Kidney tubule cell (primary cell): ENCODE measurements at regions not wholly inside any gene's neighbourhood (a gene's known extent, or its start where the extent isn't known, plus 50 kb on each side); places are given as distances from the start of the nearest gene placed in this dataset.
A peak's percentile ranks its signal among the peaks of the same experiment; 100 is the strongest.
"Not testable (repeated sequence)": the region's sequence is repeated elsewhere in the genome, so short reads cannot be mapped to it uniquely, and the experiment has no call there.

Experiments
- DNase-seq: peaks from one replicate; pipeline ENCODE4 v3.0.0-alpha.2; 2018; ENCODE audit warnings: low spot score

DNA sequence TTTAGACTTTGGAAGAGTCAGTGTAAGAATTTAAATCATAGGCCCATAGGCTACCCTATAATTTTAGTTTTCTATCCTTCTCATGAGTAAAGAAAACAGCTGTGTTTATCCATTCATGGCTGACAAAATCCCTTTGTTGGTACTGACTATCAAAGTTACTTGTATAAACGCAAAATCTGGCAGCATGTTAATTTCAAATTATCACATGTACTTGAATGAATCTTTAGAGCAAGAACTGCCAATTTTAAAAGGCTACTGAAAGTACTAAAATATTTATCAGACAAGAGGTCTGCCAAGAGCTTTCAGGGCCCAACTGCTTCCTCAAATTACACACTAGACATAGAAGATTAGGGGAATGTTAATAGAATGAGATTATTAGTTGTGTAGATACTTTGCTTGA is 66.6 kb downstream of the MYL12B start:
- DNase-seq = no peak

DNA sequence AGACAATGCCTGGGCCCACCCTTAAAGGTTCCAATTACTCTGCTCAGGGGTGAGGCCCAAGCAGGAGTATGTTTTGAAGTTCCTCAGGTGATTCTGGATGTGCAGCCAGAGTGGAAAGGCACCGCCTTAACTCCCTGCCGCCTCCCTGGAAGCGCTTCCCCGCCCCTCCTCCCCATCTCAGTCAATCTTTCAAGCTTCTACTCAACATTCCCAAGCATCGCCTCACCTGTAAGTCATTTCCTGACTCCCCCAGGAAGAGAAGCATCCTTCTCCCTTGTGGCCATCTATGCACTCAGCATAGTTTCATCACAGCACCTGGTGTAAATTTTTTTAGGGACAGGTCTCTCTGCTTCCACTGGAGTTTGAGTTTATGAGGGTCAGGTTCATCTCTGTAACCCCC is 67.5 kb downstream of the MYL12B start:
- peak; percentile 84 for DNase-seq

DNA sequence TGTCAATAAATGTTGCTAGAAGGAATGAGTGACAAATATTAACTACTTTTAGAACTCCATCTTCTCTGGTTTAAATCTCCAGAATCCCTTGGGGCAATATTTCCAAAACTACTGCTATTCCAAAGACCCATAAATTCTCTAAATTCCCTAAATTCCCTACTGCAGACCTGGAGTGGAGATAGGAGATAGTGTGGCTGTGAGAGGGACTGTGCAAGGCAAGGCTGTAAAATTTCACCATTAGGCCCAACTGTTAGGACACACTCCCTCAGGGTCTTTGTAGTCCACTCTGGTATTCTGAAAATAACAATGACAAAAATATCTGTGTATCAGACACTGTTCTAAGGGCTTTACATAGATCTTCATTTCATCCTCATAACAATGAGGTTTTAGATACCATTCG is 67.9 kb downstream of the MYL12B start:
- no peak for DNase-seq

DNA sequence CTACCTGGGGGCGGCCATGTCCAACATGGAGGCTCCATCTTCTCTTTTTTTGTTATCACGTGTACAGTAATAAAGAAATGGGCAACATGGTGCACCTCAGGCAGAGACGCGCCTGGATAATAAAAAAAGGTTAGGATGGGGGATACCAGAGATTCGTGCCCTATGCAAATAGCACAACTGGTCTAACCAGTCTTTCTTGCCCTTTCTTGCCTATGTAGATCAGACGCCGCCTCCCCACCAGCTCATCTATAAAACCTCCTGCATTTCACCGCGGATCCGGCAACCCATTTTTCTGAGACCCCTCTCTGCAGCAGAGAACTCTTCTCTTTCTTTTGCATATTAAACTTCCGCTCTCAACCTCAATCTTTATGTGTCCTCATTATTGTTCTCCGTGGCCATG is 68.7 kb downstream of the MYL12B start:
- DNase-seq = no peak

DNA sequence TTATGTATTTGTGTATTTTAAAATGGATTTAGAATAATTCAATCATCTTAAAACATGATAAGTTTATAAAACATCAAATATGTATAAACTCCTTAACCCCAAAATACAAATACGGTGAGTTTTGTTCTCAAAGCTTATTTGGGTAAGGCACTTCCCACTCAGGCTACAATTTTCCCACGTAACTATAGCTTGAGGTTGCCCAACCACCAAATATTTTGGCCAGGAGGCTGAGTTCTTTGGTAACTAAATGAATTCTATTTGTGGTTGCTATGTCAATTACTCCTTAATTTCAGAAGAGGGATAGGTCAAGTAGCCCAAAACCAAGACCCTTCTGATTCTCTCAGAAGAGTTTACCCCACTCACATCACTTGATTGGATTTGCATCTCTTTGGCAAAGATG is 70.4 kb downstream of the MYL12B start:
- no peak for DNase-seq

DNA sequence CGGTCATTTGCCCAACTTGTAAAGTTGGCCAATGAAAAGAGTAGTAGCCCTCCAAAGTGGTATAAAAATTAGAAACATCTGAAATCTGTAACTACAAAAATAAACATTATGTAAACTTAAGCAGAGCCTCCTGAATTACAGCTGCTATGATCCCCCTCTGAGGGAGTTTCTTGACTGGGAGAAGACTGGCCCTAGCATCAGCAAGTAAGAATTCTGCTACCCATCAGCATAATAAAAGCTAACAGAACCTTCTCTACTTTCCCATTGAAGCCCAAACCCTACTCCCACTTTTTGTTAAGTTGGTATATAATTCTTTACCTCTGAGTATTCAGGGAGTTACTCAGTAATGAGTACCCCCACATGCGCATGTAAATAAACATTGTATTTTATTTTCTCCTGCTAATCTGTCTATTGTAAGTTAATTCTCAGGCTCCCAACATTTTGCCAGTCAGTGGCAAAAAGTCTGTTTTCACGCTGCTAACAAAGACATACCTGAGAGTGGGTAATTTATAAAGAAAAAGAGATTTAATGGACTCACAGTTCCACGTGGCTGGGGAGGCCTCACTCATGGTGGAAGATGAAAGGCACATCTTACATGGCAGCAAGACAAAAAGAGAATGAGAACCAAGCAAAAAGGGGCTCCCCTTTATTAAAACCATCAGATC is 71.3 kb downstream of the MYL12B start:
- no peak for DNase-seq

DNA sequence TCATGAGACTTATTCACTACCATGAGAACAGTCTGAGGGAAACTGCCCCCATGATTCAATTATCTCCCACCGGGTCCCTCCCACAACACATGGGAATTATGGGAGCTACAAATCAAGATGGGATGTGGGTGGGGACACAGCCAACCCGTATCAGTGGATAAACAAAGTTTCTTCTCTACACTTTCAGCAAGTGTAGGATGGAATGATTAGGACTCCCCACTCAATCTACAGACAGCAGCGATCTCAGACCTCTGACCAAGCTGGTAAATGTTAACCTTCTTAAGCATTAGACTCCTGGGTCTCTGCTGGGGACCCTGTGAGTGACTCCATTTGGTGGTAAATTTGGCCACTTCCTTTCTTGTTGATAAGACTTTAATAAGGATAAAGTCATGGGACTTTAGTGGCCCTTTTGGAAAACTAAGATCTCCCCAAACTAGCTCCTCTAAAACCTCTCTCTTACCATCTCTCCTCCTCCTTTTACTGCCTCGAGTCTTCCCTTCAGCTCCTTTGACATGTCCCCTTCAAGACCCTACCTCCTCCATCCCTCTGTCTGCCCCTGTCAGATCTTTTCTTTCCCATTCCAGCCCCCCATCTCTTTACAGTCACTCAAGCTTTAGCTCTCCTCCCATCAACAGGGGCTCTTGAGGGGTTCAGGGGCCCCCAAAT is 71.9 kb downstream of the MYL12B start:
- no peak for DNase-seq

DNA sequence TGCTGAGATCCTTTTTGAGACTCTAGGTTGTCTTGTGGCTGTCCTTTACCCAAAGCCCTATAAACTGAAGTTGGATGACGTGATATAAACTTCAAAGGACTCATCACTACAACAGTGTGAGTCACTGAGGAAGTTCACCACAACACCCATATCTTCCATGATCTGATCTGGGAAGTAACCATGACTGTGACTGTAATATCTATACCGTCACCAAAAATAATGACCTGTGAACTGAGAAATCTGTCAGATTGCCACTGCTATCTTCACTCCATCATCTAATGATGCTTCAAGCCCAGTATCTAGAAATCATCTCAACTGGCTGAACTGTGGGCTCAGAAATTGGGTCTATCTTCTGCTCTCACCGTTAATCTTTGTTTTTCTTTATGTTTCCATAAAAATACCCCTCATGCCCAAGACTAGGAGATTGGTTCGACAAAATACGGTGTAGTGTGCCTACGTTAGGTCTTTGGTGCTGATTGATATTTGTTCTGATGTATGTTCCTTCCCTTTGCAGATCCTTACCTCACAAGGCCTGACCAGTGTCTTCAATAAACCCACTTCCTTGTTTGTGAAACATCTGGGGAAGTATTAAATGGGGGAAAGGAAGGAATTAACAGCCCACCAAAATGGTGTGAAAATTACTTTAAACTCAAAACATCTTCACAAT is 78.2 kb downstream of the MYL12B start:
- peak; percentile 55 for DNase-seq

DNA sequence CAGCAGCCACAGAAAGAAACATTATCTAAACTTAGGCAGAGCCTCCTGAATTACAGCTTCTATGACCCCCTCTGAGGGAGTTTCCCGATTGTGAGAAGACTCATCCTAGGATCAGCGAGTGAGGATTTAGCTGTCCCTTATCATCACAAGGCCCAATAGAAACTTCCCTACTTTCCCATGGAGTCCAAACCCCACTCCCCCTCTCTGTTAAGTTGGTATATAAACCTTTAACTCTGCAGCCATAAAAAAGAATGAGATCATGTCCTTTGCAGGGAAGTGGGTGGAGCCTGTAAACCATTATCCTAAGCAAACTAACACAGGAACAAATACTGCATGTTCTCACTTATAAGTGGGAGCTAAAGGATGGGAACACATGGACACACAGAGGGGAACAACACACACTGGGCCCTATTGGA is 78.8 kb downstream of the MYL12B start:
- DNase-seq = peak; percentile 74

DNA sequence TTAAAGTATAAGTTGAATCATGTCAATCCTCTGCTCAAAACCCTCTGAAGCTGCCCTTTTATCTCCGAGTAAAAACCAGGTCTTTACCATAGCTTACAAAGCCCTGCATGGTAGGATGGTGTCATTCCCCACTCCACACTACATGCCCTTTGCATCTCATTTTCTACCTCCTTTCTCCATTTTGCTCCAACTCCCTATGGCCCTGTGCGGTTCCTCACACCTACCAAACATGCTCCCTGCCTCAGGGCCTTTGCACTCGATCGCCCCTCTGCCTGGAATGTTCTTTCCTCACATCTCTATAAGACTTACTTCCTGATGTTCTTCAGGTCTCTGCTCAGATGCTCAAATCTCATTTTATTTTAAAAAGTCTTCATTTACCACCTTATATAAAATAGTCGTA is 80.7 kb downstream of the MYL12B start:
- no peak for DNase-seq

DNA sequence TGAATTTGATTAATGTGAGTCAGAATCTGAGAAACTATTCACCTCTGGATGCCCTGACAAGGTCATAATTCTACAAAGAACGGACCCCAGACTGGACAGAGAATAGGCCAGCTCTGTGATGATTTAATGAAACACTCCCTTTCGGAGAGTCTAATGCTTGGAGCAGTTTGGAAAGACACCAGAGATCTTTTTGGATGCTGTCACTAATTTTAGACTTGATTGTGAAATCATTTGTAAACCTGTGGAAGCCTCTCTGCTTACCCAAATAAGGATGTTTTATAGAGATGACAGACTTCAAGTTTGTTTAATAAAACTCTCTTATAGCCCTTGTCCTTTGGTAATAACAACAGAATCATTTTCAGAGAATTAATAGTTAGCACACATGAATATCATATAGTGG is 83.5 kb downstream of the MYL12B start:
- no peak for DNase-seq

DNA sequence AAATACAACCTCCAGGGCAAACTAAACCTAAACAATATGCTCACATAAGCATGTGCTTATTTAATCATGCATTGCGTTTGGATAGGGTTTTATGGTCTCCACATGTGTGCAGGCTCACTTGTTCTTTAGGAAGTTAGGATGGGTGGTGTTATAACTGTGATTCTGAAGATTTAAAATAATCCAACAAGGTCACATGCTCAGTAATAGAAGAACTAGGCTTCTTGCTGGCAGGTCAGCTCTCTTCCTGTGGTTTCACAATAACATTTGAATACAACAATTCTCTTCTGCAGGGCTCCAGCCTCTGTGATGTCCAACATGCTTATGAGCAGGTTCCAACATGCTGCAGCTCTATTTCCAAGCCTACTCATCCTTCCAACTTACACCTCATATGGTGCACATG is 84.0 kb downstream of the MYL12B start:
- DNase-seq = no peak

DNA sequence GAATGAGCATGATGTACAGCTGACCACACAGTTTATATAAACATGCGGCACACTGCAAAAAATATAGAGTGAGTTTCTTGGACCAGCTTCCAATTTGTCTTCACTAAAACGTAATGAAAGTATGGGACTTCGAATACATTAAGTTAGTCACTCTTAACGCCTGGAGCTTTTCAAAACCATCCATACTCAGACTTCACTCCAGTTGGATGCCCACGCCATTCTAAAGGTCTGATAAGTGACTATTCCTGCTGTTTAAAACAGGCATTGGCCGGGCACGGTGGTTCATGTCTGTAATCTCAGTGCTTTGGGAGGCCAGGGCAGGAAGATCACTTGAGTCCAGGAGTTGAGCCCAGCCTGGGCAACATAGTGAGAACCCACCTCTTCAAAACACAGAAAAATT is 84.6 kb downstream of the MYL12B start:
- DNase-seq = no peak

DNA sequence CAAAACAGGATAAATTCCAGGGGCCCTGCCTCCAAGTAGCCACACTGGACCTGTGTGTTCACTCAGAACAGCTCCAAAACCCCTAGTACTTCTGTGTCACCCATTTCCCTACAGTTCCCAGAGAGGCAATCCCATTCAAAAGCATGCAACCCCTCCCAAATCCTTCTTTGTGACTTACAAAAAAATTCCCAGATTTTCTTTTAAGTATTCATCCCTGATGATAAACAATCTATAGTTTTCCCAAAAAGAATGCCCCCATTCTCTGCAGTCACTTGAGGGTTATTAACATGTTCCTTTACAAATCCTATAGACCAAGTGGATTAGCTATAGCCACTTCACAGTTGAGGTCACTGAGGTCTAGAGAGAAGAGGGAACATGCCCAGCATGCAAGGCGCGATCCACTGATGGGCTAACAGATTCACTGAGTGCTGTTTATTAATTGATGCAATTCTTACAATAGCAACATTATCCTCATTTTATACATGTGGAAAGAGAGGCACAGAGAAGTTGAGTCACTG is 85.4 kb downstream of the MYL12B start:
- no peak for DNase-seq

DNA sequence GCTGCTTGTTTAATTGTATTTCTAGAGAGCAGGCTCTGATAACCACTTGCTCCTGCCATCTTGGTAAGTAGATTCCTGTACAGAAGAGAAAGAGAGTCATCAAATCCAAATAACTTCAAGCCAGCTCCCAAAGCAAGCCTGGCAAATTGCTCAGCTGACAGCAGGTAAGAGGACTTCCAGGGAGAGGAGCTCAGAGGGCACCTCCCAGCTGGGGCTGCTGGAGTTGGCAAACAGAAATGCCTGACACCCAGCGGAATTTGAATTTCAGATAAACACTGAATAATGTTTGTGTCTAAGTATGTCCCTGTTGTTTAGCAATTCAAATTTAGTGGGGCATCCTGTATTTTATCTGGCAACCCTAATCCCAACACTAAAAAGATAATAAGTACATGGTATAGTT is 86.2 kb downstream of the MYL12B start:
- DNase-seq = no peak

DNA sequence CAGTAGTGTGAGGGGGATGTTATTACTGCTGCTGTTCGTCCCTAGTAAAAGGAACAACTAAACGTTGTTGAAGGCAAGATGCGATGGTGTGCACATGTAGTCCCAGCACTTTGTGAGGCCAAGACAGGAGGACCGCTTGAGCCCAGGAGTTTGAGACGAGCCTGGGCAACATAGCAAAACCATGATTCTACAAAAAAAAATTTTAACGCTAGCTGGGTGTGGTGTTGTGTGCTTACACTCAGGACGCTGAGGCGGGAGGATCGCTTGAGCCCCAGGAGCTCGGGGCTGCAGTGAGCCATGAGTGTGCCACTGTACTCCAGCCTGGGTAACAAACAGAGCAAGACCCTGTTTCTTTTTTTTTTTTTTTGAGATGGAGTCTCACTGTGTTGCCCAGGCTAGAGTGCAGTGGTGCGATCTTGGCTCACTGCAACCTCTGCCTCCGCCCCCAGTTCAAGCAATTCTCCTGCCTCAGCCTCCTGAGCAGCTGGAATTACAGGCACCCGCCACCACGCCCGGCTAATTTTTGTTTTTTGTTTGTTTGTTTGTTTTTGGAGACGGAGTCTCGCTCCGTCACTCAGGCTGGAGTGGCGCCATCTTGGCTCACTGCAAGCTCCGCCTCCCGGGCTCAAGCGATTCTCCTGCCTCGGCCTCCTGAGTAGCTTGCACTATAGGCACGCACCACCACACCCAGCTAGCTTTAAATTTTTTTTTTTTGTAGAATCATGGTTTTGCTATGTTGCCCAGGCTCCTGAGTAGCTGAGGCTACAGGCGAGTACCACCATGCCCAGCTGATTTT is 87.3 kb downstream of the MYL12B start:
- not testable (repeated sequence) for DNase-seq

DNA sequence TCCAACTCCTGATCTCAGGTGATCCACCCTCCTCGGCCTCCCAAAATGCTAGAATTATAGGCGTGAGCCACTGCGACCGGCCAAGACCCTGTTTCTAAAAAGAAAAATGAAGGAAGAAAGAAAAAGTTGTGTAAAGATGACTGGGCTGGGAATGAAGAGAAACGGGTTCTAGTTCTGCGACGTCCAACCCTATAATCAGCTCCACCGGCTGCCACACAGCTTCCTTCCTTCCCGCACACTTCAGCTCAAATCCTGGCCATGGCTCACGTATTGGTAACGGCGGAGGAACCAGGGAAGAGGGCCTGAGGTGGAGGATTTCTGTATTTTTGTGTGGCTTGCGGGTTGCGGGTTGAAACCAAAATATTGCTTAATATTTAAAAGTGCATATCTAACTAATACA is 88.1 kb downstream of the MYL12B start:
- DNase-seq = no peak

DNA sequence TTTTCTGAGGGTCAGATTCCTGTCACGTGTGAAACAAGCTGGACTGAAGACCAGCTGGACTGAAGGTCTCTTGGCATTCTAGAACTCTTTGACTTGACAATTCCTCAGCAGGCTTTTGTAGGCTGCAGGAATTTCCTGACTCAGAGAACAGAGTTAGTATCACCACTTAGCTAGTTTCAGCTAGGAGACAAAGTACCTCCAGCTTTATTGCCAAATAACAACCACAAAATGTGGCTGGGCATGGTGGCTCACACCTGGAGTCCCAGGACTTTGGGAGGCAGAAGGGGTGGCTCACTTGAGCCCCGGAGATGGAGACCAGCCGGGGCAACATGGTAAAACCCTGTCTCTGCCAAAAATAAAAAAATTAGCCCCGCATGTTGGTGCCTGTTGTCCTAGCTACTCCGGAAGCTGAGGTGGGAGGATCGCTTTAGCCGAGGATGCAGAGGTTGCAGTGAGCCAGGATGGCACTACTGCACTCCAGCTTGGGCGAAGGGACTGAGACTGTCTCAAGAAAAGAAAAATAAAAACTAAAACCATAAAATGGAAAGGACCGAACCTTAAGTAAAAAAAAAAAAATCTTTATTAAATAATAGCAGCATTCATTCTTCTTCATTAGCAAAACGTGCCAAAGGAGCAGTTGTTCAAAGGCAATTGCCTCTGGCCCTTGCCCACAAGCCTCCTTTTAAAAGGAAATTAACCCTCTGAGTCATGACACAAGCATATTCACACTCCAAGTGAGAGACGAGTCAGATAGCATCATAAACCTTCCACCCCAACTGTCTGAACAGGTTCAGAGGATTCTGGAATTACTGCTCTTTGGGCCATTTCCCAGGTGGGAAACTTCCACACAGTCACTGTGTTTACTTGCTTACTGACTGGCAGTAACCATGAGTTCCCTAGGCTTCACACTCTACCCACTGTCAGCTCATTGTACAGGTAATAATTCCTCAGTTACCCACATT is 88.9 kb downstream of the MYL12B start:
- peak; percentile 86 for DNase-seq

DNA sequence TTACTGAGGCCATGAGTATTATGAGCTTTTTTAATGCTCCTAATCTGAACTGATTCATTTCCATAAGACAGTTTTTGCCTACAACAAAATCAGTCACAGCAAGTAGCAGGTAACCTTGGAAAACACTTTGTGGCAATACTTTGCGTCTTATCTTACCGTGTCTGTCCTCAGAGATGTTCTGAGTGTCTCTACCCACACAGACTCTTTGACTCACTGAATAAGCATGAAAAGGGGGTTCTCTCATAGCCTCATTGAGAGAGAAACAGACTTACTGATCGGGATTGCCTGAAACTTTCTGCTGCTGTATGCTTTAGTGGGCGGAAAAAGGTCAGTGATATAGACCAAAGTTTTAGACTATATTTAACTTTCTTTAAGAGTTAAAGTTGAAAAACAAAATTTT is 92.6 kb downstream of the MYL12B start:
- DNase-seq = no peak

DNA sequence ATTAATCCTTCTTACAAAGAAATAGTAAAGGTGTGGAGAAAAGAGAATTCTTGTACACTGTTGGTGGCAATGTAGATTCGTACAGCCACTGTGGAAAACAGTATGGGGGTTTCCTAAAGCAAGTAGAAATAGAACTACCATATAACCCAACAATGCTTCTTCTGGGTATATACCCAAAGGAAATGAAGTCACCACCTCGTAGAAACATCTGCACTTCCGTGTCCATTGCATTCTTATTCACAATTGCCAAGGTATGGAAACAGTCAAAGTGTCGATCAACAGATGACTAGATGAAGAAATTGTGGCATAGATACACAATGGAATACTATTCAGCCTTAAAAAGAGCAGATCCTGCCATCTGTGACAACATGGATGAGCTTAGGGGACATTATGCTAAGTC is 93.4 kb upstream of the TGIF1 start:
- DNase-seq = no peak

DNA sequence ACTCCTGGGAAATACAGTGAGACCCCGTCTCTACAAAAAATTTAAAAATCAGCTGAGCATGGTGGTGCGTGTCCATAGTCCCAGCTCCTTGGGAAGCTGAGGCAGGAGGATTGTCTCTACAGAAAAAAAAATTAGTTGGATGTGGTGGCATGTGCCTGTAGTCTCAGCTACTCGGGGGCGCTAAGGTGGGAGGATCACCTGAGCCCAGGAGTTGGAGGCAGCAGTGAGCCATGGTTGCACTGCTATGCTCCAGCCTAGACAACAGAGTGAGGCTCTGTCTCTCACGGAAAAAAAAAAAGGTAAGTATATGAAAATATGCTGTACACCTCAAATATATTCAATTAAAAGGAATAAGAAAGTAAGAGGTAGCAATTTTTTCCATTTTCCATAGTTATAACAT is 92.5 kb upstream of the TGIF1 start:
- DNase-seq = no peak
